ENCODE measurements at regions not wholly inside any gene's neighbourhood (a gene's known extent, or its start where the extent isn't known, plus 50 kb on each side); places are given as distances from the start of the nearest gene placed in this dataset.
"Not testable (repeated sequence)": the region's sequence is repeated elsewhere in the genome, so short reads cannot be mapped to it uniquely, and the experiment has no call there.

DNA sequence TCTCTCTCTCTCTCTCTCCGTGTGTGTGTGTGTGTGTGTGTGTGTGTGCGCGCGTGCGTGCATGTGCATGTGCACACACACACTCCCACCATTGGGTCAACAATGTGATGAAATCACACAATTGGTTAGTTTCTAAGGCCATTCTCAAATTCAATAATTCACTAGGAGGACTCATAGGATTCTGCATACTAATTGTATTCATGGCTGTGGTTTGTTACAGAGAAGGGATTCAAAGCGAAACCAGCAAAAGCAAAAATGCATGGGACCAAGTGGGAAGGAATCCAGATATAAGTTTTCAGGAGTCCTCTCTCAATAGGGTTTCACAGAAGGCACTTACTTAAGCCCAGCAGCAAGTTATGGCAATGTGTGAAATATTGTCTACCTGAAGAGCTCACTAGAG, 515.0 kb downstream of the PYDC2 start:
- Histone ChIP-seq H3K27me3 (no peaks in the 10 kb centered on the region), H3K9me3 (no peaks in the 10 kb centered on the region), H3K4me3 (no peak overlapping the region), H3K4me1 (no peaks in the 10 kb centered on the region), H3K36me3 (no peaks in the 10 kb centered on the region), H3K27ac (no peak overlapping the region)
- intact Hi-C loops (cut with DNase I; ENCODE audit: low total_unique reads) (no loop called here), in situ Hi-C loops (cut with MboI; ENCODE audit: low pct_ligation_motif_present in 1 of 4, low pct_unique_long_range_greater_than_20kb in 1 of 4, low sequenced_read_pairs in 3 of 4) (no loop called here)
- DNase-seq: no peak
- 57 to 100% methylated on average over 1 to 6 of the region's 6 CpGs for WGBS, 2 donors (ENCODE audit: low coverage in 1 of 2)
- TF ChIP-seq POLR2A (IDR thresholded peaks at IDR 0.05) (no peak), POLR2AphosphoS5 (IDR thresholded peaks at IDR 0.05) (no peak), EP300 (IDR thresholded peaks at IDR 0.05; ENCODE audit: low read depth) (no peak)
- TF ChIP-seq, protein P1, sequence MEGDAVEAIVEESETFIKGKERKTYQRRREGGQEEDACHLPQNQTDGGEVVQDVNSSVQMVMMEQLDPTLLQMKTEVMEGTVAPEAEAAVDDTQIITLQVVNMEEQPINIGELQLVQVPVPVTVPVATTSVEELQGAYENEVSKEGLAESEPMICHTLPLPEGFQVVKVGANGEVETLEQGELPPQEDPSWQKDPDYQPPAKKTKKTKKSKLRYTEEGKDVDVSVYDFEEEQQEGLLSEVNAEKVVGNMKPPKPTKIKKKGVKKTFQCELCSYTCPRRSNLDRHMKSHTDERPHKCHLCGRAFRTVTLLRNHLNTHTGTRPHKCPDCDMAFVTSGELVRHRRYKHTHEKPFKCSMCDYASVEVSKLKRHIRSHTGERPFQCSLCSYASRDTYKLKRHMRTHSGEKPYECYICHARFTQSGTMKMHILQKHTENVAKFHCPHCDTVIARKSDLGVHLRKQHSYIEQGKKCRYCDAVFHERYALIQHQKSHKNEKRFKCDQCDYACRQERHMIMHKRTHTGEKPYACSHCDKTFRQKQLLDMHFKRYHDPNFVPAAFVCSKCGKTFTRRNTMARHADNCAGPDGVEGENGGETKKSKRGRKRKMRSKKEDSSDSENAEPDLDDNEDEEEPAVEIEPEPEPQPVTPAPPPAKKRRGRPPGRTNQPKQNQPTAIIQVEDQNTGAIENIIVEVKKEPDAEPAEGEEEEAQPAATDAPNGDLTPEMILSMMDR (IDR thresholded peaks at IDR 0.05): no peak

- WGBS, 2 donors (ENCODE audit: low coverage in 1 of 2): 69 to 74% methylated on average over 4 of the region's 4 CpGs
- Histone ChIP-seq H3K27ac (no peak overlapping the region), H3K4me3 (no peak overlapping the region), H3K4me1 (no peaks in the 10 kb centered on the region), H3K9me3 (no peaks in the 10 kb centered on the region), H3K36me3 (no peaks in the 10 kb centered on the region), H3K27me3 (no peaks in the 10 kb centered on the region)
- in situ Hi-C loops (cut with MboI; ENCODE audit: low pct_ligation_motif_present in 1 of 4, low pct_unique_long_range_greater_than_20kb in 1 of 4, low sequenced_read_pairs in 3 of 4): no loop called here
- intact Hi-C loops (cut with DNase I; ENCODE audit: low total_unique reads): no loop called here
- TF ChIP-seq POLR2AphosphoS5 (IDR thresholded peaks at IDR 0.05): no peak
- DNase-seq: no peak
Observed at GRCh38 chr3:191980443-191980842, 519.5 kb downstream of the PYDC2 start.

- DNase-seq: no peak
- Histone ChIP-seq H3K36me3 (no peaks in the 10 kb centered on the region), H3K9me3 (no peaks in the 10 kb centered on the region), H3K4me3 (no peak overlapping the region), H3K27me3 (no peaks in the 10 kb centered on the region), H3K27ac (no peak overlapping the region), H3K4me1 (no peaks in the 10 kb centered on the region)
- TF ChIP-seq POLR2A (IDR thresholded peaks at IDR 0.05) (no peak), POLR2AphosphoS5 (IDR thresholded peaks at IDR 0.05) (no peak), EP300 (IDR thresholded peaks at IDR 0.05; ENCODE audit: low read depth) (no peak)
- TF ChIP-seq, protein P1 (IDR thresholded peaks at IDR 0.05): no peak
- intact Hi-C loops (cut with DNase I; ENCODE audit: low total_unique reads): no loop called here
- 53 to 61% methylated on average over 3 of the region's 3 CpGs for WGBS, 2 donors (ENCODE audit: low coverage in 1 of 2)
- in situ Hi-C loops (cut with MboI; ENCODE audit: low pct_ligation_motif_present in 1 of 4, low pct_unique_long_range_greater_than_20kb in 1 of 4, low sequenced_read_pairs in 3 of 4): no loop called here
Observed at GRCh38 chr3:191982481-191982880, 521.5 kb downstream of the PYDC2 start.

GRCh38 chr3:191985691-191986090, 524.7 kb downstream of the PYDC2 start:
- intact Hi-C loops (cut with DNase I; ENCODE audit: low total_unique reads) (no loop called here), in situ Hi-C loops (cut with MboI; ENCODE audit: low pct_ligation_motif_present in 1 of 4, low pct_unique_long_range_greater_than_20kb in 1 of 4, low sequenced_read_pairs in 3 of 4) (no loop called here)
- Histone ChIP-seq H3K36me3 (no peaks in the 10 kb centered on the region), H3K9me3 (no peaks in the 10 kb centered on the region), H3K27ac (no peak overlapping the region), H3K4me1 (no peaks in the 10 kb centered on the region), H3K27me3 (no peaks in the 10 kb centered on the region), H3K4me3 (no peak overlapping the region)
- WGBS, 2 donors (ENCODE audit: low coverage in 1 of 2): 85 to 95% methylated on average over 3 of the region's 3 CpGs
- TF ChIP-seq POLR2A (IDR thresholded peaks at IDR 0.05) (no peak), EP300 (IDR thresholded peaks at IDR 0.05; ENCODE audit: low read depth) (no peak), POLR2AphosphoS5 (IDR thresholded peaks at IDR 0.05) (no peak)
- TF ChIP-seq, protein P1 (IDR thresholded peaks at IDR 0.05): no peak
- no peak for DNase-seq

GRCh38 chr3:191987831-191988350, 526.9 kb downstream of the PYDC2 start:
- no peaks in the 10 kb centered on the region for H3K36me3 ChIP-seq
- in situ Hi-C loops (cut with MboI; ENCODE audit: low pct_ligation_motif_present in 1 of 4, low pct_unique_long_range_greater_than_20kb in 1 of 4, low sequenced_read_pairs in 3 of 4): no loop called here
- no peak overlapping the region for H3K27ac ChIP-seq
- H3K9me3 ChIP-seq: peaks cover 0 to under 1% of the 10 kb centered on the region in 2 donors
- H3K27me3 ChIP-seq: no peaks in the 10 kb centered on the region
- no peak overlapping the region for H3K4me3 ChIP-seq
- WGBS, 2 donors (ENCODE audit: low coverage in 1 of 2): 36 to 63% methylated on average over 1 of the region's 1 CpG
- intact Hi-C loops (cut with DNase I; ENCODE audit: low total_unique reads): no loop called here
- no peak for DNase-seq
- no peaks in the 10 kb centered on the region for H3K4me1 ChIP-seq
- TF ChIP-seq POLR2AphosphoS5 (IDR thresholded peaks at IDR 0.05): no peak
- TF ChIP-seq POLR2A (IDR thresholded peaks at IDR 0.05): no peak

GRCh38 chr3:191993952-191994351, 533.0 kb downstream of the PYDC2 start:
- H3K27ac ChIP-seq; H3K4me1 ChIP-seq; H3K27me3 ChIP-seq; H3K36me3 ChIP-seq; in situ Hi-C loops (cut with MboI; ENCODE audit: low pct_ligation_motif_present in 1 of 4, low pct_unique_long_range_greater_than_20kb in 1 of 4, low sequenced_read_pairs in 3 of 4); H3K4me3 ChIP-seq; H3K9me3 ChIP-seq; intact Hi-C loops (cut with DNase I; ENCODE audit: low total_unique reads); DNase-seq: not testable (repeated sequence)
- WGBS, 2 donors (ENCODE audit: low coverage in 1 of 2): 67 to 71% methylated on average over 4 of the region's 4 CpGs

Data from transverse colon (tissue), 4 donors.